SIG-M5 (cell line): ENCODE measurements at regions not wholly inside any gene's neighbourhood (a gene's known extent, or its start where the extent isn't known, plus 50 kb on each side); places are given as distances from the start of the nearest gene placed in this dataset.
A peak's percentile ranks its signal among the peaks of the same experiment; 100 is the strongest.

ENCODE experiments used
- DNase-seq: peaks from one replicate; lab custom pipeline; 2025; lab: John Stamatoyannopoulos, UW

DNA sequence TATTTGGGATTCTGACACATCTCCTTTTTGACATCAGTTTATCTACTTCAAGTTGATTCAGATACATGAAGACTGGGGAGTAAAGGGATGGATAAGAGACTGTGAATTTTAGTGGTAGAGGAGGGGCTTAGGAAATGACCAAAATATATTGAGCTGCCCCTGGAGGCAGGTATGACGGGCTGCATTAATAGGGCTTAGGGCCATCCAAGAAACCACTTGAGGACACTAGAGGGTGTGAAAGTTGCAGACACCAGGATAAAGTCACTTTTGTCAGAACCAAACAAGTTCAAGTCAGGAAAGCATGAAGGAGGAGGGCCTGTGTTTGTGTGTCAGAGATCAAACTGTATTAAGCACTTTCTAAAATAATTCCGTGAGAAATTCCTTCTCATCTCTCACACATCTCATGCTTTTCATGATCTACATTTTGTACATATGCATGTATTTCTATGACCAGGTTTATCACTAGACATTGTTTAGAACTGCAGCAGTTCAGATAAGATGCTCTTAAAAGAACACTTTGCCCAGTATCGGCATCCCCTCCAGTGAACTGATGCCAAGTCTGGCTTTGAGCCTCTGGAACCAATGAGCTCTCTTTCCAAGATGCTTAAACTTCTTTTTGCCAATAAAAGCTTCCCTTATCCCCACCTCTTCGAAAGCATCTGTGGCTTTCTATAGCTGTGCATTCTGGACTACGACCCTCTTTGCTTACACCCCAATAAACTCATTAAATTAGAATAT lies 136.9 kb downstream of the SLC38A1 start:
- no peak for DNase-seq

DNA sequence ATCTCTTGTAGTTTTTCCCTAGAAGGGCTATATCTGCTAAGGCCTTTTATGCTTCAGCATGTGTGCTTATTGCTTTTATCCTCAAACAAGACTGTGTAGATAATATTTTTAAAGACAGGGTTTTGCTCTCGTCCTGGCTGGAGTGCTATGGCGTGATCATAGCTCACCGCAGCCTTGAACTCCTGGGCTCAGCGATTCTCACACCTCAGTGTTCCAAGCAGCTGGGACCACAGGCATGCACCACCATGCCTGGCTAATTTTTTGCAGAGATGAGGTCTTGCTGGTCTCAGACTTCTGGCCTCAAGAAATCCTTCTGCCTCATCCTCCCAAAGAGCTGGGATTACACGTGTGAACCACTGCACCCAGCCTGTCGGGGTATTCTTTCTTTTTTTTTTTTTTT lies 137.3 kb upstream of the SCAF11 start:
- no peak for DNase-seq

DNA sequence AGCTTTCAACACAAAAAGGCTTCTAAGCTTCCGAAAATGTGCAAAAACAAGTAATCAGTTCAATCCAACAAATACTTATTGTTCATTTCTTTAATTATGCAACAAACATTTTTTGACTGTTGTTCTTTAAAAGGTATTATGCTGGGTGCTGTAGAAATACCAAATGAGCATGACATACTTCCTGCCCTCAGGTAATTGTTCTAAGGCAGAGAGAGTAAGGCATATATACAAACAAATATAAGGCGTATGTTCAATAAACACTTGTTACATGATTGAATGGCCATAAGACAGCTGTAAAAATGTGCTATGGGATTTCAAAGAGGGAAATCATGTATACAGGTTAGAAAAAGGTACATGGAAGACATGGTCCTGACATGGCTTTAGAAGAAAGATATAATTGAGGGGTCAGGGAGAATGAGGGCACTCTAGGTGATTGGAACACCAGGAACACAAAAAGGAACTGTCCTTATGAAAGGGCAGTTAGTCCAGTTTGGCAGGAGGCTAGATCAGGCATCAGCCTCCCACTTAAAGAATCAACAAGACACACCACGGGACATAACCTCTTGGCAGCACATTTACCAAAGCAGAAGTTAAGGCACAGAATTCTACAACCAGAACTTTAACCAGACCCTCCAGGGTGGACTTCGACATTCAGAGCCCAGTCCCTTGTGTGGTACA lies 135.8 kb upstream of the SCAF11 start:
- no peak for DNase-seq

DNA sequence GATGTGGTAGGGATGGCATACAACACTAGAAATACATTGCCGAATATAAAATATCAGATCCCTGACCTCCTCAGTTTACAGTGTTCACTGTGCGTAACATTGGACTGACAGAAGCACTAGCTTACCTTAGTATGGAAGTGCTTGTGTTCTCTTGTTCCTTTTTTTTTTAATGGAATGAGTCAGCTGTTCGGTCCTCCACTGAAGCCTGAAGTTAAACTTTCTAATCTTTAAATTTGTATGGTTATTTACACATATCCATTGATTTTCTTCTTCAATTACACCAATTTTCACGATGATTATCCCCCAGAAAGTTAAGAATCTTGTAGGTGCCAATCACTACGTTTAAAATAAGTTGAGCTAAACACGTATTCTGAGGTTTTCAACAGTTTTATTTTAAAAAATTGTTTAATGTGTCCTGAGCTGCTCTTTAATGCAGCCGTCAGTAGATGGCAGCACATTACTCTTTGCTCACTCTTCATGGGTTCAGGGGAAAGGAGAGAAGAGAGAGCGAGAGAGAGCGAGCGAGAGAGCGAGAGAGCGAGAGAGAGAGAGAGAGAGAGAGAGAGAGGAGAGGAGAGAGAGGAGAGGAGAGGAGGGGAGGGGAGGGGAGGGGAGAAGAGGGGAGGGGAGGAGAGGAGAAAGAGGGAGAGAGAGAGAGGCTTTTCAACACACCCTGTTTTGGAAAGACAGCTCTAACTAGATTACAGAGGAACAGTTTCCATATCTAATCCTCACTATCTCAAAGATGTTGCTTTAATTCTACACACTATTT lies 134.7 kb upstream of the SCAF11 start:
- peak; percentile 11 for DNase-seq

DNA sequence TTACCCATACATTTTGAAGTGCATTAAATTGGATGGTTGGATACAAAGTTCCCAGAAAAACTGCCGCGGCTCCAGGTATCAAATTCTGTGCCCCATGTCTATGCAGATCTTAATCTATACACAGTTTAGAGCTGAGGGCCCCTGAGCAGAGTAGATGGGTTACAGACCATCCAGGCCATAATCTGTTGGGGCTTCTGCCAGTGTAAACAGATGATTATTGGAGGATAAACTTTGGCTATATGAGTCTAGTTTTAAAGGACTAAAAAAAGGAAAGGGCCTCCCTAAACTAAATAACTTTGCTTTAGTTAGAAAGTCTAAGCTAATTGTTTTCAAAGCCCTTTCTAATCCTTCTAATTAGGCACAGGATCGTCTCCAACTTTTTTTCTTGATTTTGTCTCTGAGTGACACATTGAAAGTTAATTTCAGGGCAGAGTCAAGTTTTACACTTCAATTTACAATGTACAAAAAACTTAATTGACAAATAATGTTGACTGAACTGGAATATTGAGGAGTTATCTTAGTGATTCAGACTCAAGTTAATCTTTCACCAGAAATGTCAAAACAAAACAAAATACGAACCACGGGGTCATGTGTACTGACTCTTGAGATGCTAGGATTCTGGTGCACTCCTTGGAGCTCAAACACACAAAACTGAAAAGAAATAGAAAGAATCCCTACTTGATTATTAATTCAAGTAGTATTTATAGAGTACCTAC lies 133.9 kb upstream of the SCAF11 start:
- DNase-seq = no peak

DNA sequence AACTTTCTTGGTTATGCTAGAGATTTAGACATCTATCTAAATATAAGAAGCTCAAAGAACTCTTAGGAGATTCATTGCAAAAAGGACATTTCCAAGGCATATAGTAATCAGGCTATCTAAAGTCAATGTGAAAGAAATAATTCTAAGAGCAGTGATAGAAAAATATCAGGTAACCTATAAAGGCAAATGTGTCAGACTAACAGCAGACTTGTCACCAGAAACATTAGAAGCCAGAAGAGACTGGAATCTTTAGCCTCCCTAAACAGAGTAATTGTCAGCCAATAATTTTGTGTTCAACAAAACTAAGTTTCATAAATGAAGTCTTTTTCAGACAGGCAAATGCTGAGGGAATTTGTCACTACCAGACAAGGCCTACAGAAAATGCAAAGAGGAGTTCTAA lies 122.0 kb upstream of the SCAF11 start:
- DNase-seq = no peak

DNA sequence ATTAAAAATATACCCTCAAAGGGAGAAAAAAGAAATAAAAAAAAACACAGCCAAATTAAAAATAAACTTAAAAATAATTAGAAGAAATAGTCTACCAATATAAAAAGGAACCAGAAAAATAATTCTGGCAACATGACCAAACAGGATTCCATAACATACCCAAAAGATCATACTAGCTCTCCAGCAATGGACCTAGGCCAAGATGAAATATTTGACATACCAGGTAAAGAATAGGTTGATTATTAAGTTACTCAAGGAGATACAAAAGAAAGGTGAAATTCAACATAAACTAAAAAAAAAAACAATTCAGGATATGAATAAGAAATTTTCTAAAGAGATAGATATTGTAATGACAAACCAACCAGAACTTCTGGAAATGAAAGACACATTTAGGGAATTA lies 121.3 kb upstream of the SCAF11 start:
- no peak for DNase-seq

DNA sequence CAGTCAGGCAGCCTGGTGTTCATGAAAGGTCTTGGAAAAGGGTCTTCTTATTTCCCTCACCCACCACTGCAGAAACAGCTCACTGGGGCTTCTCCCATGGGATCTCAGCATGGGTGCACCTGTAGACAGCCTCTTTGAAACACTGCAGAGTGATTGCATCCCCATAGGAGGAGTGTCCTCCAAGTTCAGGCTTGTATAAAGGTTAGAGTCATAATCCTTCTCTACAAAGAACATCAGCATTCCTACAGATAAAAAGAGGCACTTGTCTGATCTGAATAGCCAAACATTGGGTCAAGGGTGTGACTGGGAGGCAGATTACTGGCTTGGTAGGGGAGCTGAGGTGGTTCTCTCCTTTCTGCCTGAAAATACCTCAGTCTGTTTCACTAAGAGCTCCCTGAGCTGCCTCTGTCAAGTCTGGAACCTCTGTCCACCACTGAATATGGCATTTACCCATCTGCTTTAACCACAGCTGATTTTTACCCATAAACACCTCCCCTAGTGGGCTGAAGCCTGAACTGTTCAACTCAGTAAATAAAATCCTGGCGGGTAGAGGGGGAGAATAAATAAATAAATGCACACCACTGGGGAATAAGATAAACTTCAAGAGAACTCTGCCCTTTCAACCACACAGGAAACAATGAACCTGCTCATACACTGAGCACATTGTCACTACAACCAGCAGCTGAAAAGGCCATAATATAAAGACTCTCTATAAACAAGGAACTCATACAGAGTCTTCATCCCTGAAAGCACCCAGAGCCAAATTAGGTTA lies 120.7 kb upstream of the SCAF11 start:
- no peak for DNase-seq

DNA sequence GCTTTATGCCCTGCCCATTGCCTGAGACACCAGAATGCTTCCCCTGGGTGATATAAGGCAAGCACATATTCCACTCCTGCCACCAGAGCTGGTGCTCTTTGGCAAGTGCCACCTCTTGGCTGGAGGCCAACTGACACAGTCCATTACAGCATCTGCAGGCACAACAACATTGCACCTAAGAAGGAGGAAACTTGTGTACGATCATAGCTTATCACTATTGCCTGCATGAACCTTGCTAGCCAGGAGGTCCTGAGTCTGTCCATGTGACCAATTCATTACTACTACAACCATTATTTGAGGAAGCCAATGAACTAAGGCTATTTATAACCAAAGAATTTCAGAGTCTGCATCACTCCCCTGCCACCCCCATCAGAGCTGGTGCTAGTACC lies 119.8 kb upstream of the SCAF11 start:
- no peak for DNase-seq

DNA sequence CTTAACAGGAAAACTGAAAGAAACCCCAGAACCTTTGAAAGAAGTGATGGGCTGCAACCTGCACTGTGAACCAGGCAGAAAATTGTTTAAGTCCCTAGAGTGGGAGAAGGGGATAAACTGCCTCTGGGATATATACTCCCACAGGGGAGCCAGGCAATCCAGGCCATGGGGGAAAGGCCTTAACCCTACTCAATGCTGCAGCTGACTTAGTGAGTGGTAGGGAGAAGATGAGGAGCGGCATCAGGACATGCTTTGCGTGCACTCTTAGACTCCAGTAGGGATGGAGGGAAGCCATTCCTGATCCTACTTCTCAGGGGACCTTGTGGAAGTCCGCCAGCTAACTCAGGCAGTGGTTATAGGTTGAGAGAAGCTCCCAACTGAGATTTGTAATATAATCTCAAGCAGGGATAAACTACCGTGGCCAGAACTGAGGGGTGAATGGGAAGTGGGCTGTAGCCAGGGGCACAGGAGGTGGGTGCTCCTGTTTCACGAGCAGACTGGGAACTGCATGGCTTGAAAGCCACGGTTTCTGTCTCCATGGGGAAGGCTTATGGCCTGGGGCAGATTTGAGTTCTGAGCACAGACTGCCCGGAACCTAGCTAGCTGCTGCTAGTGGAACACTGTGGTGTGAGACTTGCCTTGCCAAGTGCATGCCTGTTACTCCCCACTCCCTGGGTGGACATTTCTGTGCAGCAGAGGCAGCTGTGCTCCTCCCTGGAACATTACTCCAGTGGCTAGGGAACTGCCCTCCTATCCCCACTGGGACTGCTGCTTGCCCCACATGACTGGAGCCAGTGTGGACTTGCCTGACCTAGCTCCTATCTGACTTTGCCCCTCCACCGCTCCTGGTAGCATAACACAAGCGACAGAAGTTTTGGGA lies 119.2 kb upstream of the SCAF11 start:
- no peak for DNase-seq

DNA sequence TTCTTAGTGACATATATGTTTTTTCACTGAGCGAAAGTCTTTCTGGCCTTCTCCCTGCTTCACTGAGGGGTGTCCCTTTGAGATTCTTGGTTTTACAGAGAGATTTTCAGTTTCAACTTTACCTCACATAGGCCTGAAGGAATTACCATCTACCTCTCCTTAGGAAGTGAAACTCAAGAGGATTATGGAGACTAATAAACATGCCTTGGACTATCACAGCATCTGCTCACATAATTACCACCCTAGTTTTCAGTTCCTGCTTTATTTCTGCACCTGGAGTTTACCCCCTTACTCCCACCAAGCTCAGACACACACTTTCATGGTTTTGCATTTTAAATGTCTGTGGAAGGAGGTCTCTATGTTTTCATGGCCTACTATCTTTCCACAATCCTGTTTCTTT lies 118.3 kb upstream of the SCAF11 start:
- DNase-seq = no peak

DNA sequence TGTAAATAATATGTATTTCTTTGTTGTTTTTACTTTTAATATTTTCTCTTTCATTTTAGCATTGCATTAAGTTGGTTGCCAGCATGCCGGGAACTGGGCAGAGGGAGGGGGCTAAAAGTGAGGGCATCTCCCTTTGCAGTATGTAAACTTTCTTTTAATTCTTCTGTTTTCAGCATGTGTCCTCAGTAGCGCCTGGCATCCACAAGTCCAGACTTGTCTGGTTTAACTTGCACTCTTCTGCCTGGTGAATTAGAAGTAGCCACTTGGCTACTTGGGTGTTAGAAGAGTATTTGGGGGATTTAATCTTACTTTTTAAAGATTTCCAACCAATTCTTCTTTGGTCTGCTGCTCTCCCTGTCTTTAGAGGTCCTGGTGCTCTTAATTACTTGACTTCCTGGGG lies 117.2 kb upstream of the SCAF11 start:
- no peak for DNase-seq

DNA sequence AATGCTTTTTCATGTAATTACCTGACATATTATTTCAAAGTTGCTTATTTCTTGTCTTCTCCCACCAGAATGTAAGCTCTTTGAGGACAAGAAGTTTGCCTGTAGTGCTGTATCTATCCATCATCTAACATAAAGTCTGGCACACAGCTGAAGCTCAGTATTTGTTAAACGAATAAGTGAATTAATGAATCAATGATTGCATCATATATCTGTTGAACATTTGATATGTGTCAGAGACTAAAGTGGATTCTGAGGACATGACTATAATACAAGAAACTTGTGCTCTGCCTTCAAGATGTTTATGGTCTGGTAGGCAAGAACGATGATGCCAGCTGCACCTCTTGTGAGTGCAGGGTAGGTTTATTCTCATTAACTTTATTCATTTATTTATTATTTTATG lies 115.4 kb upstream of the SCAF11 start:
- DNase-seq = no peak

DNA sequence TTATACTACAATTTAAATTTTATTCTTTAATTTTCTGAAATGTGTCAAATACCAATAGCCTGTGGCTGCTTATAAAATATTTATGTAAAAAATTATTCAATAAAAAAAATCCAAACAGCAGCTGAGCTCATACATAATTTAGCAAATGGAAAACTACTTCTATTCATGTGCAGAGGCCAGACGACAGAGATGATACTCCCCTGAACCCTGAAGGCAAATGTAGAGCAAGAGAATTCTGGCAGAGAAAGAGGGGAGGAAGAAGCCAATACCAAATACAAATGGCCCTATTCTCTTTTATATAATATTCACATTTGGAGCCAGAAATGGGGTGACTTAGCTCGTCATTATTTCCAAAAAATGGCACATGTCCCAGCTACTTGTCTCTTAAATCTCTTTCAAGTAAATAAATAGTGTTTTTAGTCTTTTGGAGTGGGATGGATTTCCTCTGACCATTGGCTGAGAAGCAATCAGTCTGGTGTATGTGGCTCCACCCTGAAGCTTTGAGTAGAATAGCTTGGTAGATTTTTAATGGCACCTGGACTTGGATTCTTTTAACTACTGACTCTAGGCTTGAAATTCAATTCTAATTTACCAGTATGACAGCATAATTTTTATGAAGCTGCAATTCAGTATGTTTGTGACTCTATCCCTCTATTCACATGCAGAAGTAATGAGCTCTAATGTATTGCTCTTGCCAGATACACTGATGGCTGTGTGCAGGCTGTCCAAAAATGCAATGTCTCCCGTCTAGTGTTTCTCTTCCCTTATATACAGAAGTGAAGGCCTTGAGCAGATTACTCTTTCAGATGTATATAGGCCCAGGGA lies 113.4 kb upstream of the SCAF11 start:
- no peak for DNase-seq

DNA sequence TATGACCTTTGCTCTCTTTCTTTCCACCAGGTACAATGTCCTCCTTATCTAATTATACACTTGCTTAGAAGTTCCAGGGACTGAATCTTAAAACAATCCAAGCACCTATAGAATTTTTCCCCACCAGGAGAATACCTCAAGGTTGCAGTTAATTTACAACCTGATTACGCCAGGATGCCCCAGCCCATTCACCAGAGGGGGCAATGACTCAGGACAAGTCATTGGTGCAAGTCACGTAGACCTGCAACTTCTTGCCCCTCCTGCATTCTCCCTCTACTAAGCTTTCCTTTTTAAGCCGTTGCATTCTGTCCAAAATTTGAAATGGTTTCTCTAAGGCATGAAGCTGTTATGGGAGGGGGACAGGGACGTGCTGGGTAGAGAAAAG lies 111.1 kb upstream of the SCAF11 start:
- DNase-seq = no peak

DNA sequence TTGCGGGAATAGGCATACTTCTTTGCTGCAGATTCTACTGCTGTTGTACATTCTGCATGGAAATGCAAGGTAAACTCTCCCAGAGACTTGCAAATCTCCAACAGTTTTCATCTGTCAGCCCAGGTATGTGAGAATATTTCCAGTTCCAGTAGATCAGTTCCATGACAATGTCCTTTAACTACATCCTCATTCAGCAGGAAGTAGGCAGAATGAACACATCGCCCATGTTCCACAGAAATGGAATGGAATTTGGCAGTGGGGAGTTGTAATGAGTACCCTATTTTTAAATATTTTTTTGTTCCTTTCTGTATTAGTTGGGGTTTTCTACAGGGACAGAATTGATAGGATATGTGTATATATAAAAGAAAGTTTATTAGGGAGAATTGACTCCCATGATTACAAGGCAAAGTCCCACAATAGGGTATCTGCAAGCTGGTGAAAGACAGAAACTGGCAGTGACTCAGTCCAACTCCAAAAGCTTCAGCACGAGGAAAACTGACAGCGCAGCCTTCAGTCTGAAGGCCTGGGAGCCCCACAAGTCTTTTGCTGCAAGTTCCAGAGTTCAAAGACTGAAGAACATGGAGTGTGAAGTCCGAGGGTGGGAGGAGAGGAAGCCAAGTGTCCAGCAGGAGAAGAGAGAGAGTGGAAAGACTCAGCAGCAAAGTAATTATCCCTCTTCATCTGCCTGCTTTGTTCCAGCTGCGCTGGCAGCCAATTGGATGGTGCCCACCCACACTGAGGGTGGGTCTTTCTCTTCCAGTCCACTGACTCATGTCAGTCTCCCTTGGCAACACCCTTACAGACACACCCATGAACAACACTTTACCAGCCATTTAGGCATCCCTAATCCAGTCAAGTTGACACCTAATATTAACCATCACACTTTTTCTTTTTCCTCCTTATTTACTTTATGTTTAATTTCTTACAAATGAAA lies 110.4 kb upstream of the SCAF11 start:
- no peak for DNase-seq

DNA sequence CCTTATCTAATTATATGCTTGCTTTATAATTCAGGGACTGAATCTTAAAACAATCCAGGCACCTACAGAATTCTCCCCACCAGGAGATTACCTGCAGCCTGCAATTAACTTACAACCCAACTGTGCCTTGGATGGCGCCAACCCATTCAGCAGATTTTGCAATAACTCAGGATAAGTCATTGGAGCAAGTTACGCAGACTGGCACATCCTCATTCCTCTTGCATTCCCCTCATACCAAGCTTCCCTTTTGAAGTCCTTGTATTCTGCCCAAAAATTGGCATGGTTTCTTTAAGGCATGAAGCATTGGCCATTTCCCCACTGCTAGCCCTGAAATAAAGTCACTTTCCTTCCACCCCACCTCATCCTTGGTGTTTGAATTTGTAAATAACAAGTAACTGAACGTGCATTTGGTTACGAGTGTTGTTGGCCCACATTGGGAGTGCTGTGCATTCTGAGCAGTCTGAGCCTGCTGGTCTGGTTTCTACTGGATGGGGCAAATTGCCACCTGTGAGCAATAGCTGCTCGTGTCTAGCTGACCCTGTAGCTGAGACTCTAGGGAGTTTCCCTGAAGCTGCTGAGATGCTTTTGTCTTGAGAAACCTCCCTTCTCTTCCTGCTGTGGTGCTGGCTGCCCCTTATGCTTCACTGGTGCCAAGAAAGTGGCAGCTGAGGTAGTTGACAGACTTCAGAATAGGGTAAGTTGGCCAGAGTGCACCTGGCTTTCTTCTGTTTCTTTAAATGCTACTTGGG lies 99.2 kb upstream of the SCAF11 start:
- DNase-seq = no peak

DNA sequence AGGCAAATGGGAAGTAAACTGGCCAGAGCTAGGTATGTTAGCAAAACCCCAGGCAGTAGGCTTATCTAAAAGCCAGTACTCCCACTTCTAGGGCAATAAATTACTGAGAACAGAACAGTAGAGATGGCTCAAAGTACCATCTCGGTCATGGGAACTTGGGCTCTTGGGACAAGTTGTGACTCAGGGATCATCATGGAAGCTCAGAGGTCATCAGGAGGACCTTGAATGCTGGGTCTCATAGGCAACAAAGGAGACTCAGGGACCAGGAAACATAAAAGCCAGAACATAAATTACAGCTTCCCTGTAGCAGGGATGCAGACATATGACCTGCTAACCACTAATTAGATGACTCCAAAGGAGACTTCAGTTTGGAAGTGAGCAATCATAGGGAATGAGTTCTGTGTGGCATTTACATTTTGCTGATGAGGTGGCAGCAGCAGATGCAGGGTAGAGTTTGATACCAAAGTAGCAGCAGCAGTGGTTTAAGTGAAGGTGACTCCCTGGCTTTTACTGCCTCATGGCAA lies 97.6 kb upstream of the SCAF11 start:
- no peak for DNase-seq
